ENCODE measurements at regions not wholly inside any gene's neighbourhood (a gene's known extent, or its start where the extent isn't known, plus 50 kb on each side); places are given as distances from the start of the nearest gene placed in this dataset.

DNA sequence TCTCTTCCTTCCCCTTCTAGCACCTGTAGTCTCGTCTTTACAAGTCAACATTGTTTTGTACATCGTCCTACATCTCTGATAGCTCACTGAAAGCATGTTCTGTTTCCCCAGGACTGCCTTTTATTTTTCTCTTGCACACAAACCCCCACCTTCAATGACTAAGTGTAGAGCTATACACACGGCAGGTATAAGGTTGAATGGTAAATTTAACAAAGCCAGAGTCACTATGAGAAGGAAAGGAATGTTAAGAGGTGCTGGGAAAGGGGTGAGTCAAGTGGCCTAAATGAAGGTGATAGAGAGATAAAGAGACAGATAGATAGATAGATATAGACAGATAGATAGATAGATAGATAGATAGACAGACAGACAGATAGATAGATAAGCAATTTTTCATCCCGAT lies 134.3 kb upstream of the ATP1B1 start:
- DNase-seq = no peak

DNA sequence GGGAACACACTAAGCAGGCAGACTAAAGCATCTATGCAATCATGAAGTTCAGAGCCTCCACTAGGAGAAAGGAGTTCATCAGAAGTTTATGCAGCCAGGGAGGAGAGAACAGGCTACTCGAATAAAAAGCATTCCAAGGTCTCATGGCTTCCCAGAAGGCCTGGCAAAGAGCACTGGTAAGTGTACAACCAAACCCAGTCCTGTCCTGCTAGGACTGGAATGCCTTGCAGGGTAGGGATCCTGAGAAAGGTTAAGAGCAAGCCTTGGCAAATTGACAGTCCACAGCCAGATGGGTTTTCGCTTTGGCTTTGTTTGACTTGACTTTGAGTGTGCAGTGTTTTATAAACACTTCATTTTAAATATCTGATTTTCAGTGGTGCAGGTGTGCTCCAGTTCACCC lies 133.6 kb upstream of the ATP1B1 start:
- DNase-seq = no peak

DNA sequence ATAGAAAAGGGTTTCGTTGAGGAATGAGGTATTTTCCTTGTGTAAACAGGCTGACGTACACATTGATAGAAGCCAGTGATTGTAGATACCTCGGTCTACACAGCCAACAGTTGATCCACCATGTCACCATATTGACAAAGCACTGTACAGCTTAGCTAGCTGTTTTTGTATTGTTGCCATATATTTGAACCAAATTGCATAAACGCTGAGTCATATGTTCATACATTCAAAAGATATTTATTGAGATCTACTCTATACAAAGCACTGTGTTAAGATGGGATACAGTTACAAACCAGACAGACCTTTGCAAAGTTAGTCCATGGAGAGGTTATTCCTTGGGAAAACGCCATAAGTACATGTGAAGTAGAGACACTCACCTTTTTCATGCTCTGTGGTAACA lies 132.4 kb upstream of the ATP1B1 start:
- no peak for DNase-seq

DNA sequence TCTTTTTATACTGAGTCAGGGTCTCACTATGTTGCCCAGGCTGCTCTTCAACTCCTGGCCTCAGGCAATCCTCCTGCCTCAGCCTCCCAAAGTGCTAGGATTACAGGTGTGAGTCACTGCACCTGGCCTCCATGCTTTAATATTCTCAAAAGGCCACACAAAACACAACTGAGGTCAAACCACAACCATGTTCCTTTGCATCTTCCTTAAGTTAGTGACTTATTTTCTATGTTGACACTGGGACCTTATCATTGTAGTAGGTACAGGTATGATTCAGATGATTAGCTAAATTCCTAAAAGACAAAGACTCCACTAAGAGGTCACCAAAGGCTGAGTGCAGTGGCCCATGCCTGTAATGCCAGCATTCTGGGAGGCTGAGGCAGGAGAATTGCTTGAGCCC lies 131.9 kb upstream of the ATP1B1 start:
- no peak for DNase-seq

DNA sequence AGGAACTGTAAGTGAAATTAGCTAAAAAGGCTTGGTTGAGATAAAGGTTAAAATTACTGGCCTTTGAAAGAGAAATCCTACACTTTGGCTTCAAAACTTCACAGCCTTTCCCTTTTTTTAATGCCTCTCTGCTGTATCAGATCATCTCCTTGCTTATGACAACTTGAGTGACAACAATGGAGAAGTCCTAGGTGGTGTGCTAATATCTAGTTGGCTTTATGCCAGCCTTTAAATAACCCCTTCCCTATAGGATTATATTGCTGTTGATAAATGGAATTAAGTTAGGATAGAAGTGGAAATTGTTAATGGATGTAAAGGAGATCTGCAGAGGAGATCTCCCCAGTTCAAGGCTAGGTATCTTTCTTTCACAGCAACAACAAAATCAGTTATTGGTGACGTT lies 130.2 kb upstream of the ATP1B1 start:
- DNase-seq = no peak

DNA sequence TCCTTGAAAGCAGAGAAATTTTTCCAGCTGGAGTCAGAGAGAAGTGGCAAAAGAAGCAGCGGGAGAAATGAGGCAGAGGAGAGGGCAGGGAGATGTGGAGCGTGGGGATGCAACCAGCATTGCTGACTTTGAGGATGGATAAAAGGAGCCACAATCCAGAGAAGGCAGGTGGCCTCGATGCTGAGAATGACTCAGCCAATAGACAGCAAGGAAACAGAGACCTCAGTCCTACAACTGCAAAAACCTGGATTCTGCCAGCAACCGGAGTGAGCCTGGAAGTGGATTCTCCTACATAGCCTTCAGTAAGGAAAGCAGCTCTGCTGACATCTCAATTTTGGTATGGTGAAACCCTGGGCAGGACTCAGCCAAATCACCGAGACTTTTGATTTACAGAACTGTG lies 128.9 kb upstream of the ATP1B1 start:
- no peak for DNase-seq

GRCh38 chr1:168979276-168979675 lies 127.2 kb upstream of the ATP1B1 start:
- no peak for DNase-seq

DNA sequence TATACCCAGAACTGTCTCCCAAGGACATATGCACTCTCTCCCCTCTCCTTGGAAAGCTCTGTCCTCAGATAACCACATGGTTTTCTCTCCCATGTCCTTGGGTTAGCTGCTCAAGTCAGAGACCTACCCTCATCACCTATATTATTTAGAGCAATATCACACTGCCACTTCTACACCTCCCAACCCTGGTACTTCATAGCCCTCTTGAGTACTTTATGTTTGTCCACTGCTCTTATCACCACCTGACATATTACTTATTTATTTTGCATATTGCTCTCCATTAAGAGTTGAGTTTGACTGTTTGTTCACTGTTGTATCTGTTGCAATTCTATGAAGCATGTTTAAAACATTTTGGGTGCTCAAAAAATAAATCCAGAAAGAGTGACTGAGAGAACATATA lies 126.3 kb upstream of the ATP1B1 start:
- DNase-seq = no peak

DNA sequence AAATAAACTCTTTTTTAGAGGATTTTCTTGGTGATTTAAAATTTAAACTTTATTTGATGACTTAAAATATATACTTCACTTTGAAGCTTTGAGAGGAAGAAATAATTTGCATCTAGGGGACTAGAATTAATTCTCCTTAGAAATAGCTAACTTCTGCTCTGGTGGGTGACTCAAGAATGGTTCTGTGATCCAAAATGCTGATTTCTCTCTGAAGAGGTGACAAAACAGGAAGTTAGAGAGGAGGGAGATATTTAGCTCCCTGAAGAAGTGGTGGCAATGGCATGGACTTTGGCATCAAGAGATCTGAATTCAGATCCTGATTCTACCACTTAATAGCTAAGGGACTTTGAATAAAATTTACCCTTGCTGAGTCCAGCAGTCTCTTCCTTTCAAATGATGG lies 125.8 kb upstream of the ATP1B1 start:
- no peak for DNase-seq

- DNase-seq = no peak
Observed at GRCh38 chr1:168982778-168983177, 123.7 kb upstream of the ATP1B1 start.

GRCh38 chr1:168987330-168987729 lies 119.2 kb upstream of the ATP1B1 start:
- no peak for DNase-seq

DNA sequence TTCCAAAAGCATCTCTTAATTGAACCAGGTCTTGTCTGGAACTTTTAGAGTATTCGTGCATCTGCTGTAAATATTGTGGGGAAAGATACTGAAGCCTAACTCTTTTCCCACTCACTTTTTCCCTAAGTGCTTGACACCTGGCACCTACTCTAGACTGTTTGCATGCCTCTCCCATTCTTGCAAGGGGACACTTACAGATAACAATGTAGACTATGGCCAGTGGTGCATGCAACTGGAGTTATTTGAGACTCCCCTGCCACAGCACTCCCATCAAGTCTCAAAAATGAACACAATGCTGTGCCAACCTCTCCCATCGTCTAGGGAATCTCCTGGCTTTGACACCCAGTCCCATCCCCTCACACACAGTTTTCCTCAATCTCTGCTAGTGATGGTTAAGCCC lies 118.6 kb upstream of the ATP1B1 start:
- DNase-seq = no peak

DNA sequence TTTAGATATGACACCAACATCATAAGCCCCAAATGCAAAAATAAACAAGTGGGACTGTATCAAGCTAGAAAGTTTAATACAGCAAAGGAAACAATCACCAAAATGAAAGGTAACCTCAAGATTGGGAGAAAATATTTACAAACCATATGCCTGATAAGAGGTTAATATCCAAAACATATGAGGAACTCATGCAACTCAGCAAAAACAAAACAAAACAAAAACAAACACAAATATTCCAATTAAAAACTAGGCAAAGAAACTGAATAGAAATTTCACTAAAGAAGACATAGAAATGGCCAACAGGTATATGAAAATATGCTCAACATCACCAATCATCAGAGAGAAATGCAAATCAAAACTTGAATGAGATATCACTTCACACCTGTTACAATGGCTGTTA lies 116.5 kb upstream of the ATP1B1 start:
- DNase-seq = no peak

GRCh38 chr1:168991667-168992475 lies 114.6 kb upstream of the ATP1B1 start:
- DNase-seq = no peak

DNA sequence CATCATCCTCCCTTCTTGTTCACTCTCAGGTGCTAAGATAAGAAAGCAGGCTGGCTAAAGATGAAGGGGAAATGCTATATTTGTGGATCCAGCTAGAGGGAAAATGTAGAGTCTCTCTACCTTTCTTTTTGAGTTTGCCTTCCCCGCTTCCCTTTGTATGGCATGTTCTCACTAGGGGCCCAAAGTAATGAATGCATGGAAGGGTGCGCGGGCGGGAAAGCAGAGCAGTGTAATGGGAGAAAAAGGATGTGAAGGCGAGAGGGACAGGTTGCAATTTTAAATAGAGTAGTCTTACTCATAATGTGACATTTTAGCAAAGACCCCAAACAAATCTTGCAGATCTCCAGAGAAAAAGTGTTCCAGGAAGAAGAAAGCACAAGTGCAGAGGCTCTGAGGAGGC lies 105.1 kb upstream of the ATP1B1 start:
- no peak for DNase-seq

- no peak for DNase-seq
Observed at GRCh38 chr1:169003864-169004516, 102.5 kb upstream of the ATP1B1 start.

- DNase-seq = no peak
Observed at GRCh38 chr1:169005776-169006175, 100.7 kb upstream of the ATP1B1 start.

DNA sequence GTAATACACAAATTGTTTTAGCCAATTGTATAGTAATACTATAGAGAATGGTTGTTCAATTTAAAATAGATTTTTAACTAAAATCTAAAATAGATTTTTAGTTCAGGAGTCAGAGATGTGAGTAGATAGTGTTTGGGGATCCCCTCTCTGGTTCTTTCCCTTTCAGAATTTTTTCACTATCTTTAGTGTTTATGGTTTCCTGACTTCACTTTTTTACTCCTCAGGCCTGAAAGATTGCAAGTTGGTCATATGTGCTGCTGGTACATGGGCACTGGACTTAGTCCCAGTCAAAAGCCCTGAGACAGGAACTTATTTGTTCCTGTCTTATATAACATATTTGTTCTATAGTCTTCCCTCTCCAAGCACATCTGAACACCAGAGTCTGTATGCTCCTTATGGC lies 96.8 kb upstream of the ATP1B1 start:
- DNase-seq = no peak

DNA sequence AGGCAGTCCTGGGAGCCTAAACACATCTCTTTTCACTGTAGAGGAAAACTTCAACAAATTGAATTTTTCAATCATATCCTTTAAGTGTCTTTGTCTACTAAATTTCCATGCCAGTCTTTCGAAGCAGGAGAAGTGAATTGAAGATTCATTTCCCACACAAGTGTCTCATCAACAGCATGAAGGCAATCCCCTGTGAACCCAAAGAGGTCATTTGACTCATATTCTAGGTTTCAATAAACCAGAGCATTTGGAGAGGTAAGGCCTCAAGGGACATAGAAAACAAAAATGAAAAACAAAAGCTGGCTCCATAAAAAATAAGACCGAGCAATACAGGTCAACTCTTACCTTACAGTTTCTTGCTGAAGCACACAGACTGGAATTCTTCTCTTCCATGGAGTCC lies 94.1 kb upstream of the ATP1B1 start:
- no peak for DNase-seq

DNA sequence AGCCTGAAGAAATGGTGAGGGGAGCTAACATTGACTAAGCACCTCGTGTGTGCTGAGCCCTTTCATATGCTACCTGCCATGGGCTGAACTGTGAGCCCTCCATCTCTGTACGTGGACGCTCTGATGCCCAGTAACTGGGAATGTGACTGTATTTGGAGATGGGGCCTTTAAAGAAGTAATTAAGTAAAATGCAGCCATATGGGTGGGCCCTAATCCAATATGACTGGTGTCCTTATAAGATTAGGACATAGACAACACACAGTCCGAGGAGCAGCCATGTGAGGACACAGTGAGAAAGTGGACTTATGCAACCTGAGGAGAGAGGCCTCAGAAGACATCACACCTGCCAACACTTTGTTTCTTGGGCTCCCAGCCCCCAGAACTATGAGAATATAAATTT lies 92.7 kb upstream of the ATP1B1 start:
- DNase-seq = no peak

GRCh38 chr1:169015464-169015863 lies 91.0 kb upstream of the ATP1B1 start:
- DNase-seq = no peak

GRCh38 chr1:169018751-169019150 lies 87.7 kb upstream of the ATP1B1 start:
- no peak for DNase-seq

- no peak for DNase-seq
Observed at GRCh38 chr1:169019419-169020058, 87.0 kb upstream of the ATP1B1 start.

DNA sequence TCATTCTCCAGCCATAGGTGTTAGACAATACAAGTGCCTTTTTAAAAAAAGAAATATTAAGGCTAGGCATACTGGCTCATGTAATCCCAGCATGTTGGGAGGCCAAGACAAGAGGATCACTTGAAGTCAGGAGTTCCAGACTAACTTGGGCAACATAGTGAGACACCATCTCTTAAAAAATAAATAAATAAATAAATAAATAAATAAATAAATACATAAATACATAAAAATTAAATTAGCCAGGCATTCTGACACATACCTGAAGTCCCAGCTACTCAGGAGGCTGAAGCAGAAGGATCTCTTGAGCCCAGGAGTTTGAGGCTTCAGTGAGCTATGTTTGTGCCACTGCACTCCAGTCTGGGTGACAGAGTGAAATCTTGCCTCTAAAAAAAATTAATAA lies 85.8 kb upstream of the ATP1B1 start:
- DNase-seq = no peak
